Stomach (tissue), 8 donors: ENCODE measurements at regions not wholly inside any gene's neighbourhood (a gene's known extent, or its start where the extent isn't known, plus 50 kb on each side); places are given as distances from the start of the nearest gene placed in this dataset.
"Not testable (repeated sequence)": the region's sequence is repeated elsewhere in the genome, so short reads cannot be mapped to it uniquely, and the experiment has no call there.

Experiments used
- DNase-seq, 2 donors: peaks; one replicate each; pipeline versions ENCODE4 v3.0.0 to v3.0.0-alpha.2; 2013 to 2019
- H3K27ac ChIP-seq, 5 donors: fragments of 200-600 bp in 4 of 5; sonication (generic) in 4 of 5; one replicate each; pipeline ENCODE4 v1.5.1; 2013 to 2019; ENCODE audit warnings: mild to moderate bottlenecking in 1 of 5, moderate library complexity in 1 of 5
- H3K27me3 ChIP-seq, 3 donors: fragments of 200-600 bp; sonication (generic); one replicate each; pipeline ENCODE4 v1.5.1; 2017 to 2019; ENCODE audit warnings: mixed run types in 1 of 3
- H3K36me3 ChIP-seq, 4 donors: fragments of 200-600 bp; sonication (generic); 1 replicate in 3 of 4; 2 replicates in 1 of 4; pipeline ENCODE4 v1.5.1; 2016 to 2019
- H3K4me1 ChIP-seq, 4 donors: fragments of 200-600 bp; sonication (generic); one replicate each; pipeline ENCODE4 v1.5.1; 2016 to 2019
- H3K4me3 ChIP-seq, 4 donors: fragments of 200-600 bp; sonication (generic) in 3 of 4; one replicate each; pipeline ENCODE4 v1.5.1; 2016 to 2019; ENCODE audit warnings: mild to moderate bottlenecking in 1 of 4
- H3K9me3 ChIP-seq, 4 donors: fragments of 200-600 bp; sonication (generic); one replicate each; pipeline ENCODE4 v1.5.1; 2016 to 2019
- EP300 ChIP-seq: sonication (generic); formaldehyde crosslinking; IDR thresholded peaks from one replicate; pipeline ENCODE4 v1.6.1; 2017; ENCODE audit warnings: antibody characterized with exemption
- POLR2A ChIP-seq, 4 donors: fragments of 450-650 bp; IDR thresholded peaks; one replicate each; pipeline ENCODE4 v1.6.1; 2016; ENCODE audit warnings: antibody characterized with exemption in 4 of 4, control low read depth in 2 of 4, mild to moderate bottlenecking in 1 of 4, moderate library complexity in 1 of 4
- POLR2AphosphoS5 ChIP-seq, 3 donors: sonication (generic); formaldehyde crosslinking; IDR thresholded peaks; one replicate each; pipeline ENCODE4 v1.6.1; 2016; ENCODE audit warnings: antibody characterized with exemption in 3 of 3
- WGBS, 5 donors: extraction: QIAGEN DNeasy Blood & Tissue Kit in 3 of 5; methylation state at CpG; one replicate each; pipeline versions ENCODE4 v1.1.5 to v1.1.7; 2013 to 2018; 5-methylcytosine and 5-hydroxymethylcytosine counted together
- intact Hi-C: fragments of 100-400 bp; cut with DNase I; formaldehyde crosslinking; loops from one replicate; pipeline ENCODE4 v1.15.1; 2023; ENCODE audit warnings: low total_unique reads
- TF ChIP-seq, protein P1 (sequence below), 7 experiments: fragments of 450-650 bp in 4 of 7; fragments of 200-600 bp in 3 of 7; sonication (generic) in 3 of 7; IDR thresholded peaks; one replicate each; pipeline ENCODE4 v1.5.1; 2016 to 2019; ENCODE audit warnings: antibody characterized with exemption in 7 of 7, control low read depth in 2 of 7, mild to moderate bottlenecking in 1 of 7
- donor health status: healthy with polysubstance abuse.
- donor health status: Bipolar disorder and iron deficiency.
- donor health status: healthy.

DNA sequence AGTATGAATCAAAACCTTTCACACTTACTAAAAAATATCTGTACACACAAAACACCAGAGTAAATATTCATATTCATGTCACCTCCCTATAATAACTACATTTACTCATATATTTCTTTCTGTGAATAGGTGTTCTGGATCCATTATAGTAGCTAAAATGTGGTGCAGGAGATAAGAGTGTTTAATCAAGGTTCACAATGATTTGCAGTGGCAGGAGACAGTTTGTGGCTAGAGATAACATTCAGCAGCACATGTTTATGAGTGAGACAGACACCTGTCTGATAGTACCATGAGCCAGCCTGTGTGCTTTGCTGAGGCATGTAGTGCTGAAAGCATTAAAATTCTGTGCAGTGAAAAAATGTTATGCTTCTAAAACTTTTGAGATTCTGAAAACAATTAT is 410.3 kb downstream of the SRGAP2C start:
- Histone ChIP-seq H3K36me3 (no peaks in the 10 kb centered on the region), H3K9me3 (no peaks in the 10 kb centered on the region), H3K27me3 (no peaks in the 10 kb centered on the region), H3K4me1 (no peaks in the 10 kb centered on the region), H3K4me3 (no peak overlapping the region), H3K27ac (no peak overlapping the region)
- TF ChIP-seq, protein P1, sequence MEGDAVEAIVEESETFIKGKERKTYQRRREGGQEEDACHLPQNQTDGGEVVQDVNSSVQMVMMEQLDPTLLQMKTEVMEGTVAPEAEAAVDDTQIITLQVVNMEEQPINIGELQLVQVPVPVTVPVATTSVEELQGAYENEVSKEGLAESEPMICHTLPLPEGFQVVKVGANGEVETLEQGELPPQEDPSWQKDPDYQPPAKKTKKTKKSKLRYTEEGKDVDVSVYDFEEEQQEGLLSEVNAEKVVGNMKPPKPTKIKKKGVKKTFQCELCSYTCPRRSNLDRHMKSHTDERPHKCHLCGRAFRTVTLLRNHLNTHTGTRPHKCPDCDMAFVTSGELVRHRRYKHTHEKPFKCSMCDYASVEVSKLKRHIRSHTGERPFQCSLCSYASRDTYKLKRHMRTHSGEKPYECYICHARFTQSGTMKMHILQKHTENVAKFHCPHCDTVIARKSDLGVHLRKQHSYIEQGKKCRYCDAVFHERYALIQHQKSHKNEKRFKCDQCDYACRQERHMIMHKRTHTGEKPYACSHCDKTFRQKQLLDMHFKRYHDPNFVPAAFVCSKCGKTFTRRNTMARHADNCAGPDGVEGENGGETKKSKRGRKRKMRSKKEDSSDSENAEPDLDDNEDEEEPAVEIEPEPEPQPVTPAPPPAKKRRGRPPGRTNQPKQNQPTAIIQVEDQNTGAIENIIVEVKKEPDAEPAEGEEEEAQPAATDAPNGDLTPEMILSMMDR (IDR thresholded peaks at IDR 0.05), result no peak
- no peak for TF ChIP-seq EP300
- no peak for TF ChIP-seq POLR2AphosphoS5 (IDR thresholded peaks at IDR 0.05)
- TF ChIP-seq POLR2A (IDR thresholded peaks at IDR 0.05), result no peak
- intact Hi-C loops, result no loop called here
- DNase-seq, result no peak

DNA sequence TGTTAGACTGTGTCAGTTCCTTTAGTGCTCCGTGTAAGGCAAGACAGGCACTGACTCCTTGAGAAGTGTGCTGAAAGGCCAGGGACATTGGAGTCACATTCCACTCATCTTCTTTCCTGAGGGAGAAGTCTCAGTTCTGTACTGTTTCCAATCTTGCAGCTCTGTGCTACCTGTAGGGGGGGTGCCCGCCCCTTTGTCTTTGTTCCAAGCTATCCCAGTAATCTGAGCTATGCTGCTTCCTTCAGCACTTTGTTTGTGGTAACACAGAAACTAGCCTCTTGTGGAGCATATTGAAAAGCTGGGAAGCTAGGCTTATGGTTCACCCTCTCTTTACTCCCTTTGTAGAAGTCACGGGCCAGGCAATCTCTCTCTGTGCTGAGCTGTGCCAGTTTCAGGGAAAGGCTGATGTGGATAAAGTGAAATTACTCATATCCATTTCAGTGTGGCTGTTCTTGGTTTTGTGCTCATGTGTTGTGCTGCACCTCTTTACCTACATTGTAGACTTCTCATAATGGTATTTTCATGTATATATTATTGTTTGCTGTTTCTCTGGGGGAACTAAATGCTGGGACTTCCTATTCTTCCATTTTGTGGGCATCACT is 420.2 kb downstream of the SRGAP2C start:
- intact Hi-C loops, result not testable (repeated sequence)
- 71 to 100% methylated on average over 1 of the region's 3 CpGs; no CpG with 5 or more reads in 3 of the 5 donors for WGBS, 5 donors

DNA sequence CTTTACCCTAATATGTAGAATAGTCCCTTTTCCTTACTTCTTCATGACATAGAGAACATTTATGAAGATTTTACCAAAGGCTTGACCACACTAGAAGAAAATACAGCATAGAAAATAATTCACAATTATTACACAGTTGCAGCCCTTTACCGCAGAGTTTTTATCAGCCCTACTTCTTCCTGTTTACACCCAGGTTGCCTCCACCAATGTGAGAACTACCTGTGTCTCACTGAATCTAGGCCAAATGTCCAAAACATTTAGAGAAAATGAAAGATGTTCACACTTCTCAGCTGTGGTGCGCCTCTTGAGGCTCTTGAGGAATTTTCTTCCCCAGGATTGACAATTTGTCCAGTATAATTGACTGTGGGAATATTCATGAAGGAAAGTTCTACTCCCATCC is 422.7 kb downstream of the SRGAP2C start:
- H3K9me3 ChIP-seq, result peaks cover 0 to 11% (median 0%) of the 10 kb centered on the region in 4 donors
- H3K4me1 ChIP-seq, intact Hi-C loops, H3K27ac ChIP-seq, H3K27me3 ChIP-seq, DNase-seq, H3K36me3 ChIP-seq, H3K4me3 ChIP-seq: not testable (repeated sequence)
- 100% methylated on average over 1 of the region's 2 CpGs; no CpG with 5 or more reads in 4 of the 5 donors for WGBS, 5 donors

More for the DNA sequence above, 420.2 kb downstream of the SRGAP2C start:
- H3K27me3 ChIP-seq, H3K27ac ChIP-seq, H3K4me1 ChIP-seq, DNase-seq, H3K4me3 ChIP-seq, H3K36me3 ChIP-seq: not testable (repeated sequence)
- H3K9me3 ChIP-seq, result peaks cover 0 to 11% (median 0%) of the 10 kb centered on the region in 4 donors
